RPMI7951 (cell line): ENCODE measurements at regions not wholly inside any gene's neighbourhood (a gene's known extent, or its start where the extent isn't known, plus 50 kb on each side); places are given as distances from the start of the nearest gene placed in this dataset.

Experiments
- DNase-seq: peaks from one replicate; pipeline ENCODE4 v3.0.0-alpha.2; 2012; ENCODE audit warnings: low read depth

DNA sequence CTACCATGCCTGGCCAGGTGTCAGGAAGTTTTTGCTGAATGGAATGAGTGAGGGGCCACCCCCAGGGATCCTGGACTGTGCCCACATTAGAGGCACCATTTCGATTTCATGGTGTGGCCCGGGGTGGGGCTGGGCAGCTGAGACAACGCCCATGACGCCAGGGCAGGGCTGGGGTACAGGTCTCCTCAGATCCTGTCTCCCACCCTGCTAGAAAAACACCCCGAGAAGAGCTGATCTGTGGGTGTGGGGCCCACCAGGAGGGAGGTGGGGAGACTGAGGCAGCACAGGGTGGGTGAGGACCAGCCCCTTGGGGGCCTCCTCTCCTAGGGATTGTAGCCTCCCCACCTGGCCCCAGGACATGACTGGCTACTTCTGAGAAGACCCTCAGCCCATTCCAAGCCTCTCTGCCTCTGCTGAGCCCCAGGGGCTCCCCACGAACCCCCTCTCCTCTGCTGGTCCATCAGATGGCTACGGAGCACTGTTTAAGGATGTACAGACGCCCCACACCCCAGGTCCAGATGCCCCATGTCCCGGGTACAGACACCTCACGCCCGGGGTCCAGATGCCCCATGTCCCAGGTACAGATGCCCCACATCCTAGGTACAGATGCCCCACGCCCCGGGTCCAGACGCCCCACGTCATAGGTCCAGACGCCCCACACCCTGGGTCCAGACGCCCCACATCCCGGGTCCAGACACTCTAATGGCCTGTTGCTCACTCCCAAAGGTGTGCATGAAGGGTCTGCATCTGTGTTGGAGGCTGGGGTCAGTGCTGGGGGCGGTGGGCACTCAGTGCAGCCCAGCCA, 99.4 kb downstream of the MICALL2 start:
- no peak for DNase-seq

- no peak for DNase-seq
Measured at GRCh38 chr7:1360521-1360971, 98.7 kb downstream of the MICALL2 start.

DNA sequence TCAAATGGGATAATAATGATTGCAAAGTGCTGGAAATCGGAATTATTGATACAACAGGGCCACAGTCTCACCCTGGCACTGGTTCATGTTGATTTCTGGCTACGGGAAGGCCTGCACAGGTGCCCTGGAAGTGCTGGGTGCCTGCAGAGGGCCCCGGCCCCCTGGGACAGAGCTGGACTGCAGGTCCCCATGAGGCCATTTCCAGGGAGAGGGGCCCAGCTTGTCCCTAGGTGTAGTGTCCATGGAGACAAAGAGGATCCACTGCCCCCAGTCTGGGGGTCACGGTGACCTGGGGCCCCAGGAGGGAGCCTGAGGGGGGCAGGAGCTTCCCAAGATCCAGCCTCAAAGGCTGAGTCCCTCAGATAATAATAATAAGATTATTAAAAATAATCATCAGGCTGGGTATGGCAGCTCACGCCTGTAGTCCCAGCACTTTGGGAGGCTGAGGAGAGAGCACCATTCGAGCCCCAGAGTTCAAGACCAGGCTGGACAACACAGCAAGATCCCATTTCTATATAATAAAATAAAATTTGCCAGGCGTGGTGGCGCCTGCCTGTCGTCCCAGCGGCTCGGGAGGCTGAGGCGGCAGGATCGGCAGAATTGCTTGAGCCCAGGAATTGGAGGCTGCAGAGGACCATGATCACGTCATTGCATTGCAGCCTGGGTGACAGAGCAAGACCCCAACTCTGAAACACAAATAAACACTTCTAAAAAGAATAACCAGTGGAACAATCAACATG, 98.1 kb downstream of the MICALL2 start:
- no peak for DNase-seq

DNA sequence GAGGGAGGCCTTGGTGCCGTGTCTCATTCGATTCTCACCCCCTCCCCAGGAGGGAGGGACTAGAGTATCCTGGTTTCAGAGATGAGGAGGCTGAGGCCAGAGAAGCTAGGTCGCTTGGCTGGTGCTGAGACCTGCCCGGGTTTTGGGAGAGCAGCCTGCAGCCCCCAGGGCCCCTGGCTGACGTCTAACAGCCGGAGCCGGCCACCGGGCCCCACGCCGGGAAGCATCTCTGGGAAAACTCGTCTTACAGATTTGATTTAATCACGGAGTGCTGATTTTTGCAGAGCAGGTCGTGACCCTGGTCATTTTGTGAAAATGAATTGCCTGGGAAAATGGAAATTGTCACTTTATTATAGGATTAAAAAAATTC, 97.5 kb downstream of the MICALL2 start:
- no peak for DNase-seq

DNA sequence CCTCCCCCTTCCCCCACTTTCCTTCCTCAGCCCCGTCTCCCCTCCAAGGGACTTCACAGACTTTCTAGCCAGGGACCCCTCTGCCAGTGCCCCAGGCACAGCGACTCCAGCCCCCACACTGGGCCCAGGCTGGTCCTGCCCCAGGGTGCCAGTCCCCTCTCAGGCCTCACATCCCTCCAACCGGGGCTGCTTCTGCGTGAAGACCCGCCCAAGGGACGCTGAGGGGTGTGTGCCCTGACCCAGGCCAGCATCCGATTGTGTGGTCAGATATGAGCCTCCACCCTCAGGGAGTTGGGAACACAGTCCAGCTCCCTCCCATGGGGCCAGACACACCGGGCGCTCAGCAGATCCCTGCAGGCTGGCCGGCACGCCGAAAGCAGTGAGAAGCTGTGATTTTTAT, 97.0 kb downstream of the MICALL2 start:
- DNase-seq = no peak

GRCh38 chr7:1364068-1364905, 95.0 kb downstream of the MICALL2 start:
- DNase-seq = no peak

DNA sequence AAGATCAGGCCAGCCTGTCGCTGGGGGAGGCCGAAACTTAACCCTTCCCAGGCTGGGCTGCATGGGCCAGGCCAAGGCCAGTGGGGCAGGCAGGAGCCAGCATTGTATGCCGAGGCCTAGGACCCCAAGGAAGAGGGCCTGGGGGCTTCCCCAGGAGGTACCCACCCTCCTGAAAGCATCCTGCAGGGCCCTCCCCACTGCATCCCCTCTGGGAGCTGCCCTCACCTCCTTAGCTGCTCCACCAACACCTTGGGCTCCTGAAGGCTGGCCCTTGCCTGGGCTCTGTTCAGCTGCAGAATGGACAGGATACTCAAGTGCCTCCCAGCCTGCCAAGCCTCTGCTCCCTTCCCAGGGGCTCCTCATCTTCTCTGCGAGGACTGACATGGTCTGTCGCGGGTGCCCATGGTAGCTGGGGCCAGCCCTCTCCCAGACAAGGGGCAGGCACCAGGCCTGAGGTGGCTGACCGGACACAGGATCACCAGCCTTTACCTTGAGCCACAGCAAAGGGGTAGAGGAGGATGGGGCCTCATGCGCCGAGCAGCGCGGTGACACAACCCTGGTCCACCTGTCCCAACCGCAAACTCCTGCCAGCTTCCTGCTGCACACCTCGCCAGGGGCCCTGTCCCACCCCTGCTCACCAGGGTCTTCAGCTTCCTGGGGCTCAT, 94.2 kb downstream of the MICALL2 start:
- DNase-seq = no peak

DNA sequence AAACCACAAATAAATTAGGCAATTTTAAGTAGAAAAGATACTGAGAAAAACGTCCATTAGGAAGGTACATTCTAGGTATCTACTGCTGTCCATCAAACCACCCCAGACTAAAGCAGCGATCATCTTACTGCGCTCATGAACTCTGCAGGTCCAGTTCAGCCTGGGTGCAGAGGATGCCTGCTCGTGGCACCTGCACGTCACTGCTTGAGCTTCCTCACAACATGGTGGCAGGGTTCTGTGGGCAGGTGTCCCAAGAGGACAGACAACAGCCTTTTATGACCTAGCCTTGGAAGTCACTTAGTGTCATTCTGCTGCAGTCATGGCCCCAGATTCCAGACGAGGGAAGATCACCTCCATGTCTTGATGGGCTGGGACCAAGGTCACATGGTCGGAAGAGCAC, 93.4 kb downstream of the MICALL2 start:
- DNase-seq = no peak

DNA sequence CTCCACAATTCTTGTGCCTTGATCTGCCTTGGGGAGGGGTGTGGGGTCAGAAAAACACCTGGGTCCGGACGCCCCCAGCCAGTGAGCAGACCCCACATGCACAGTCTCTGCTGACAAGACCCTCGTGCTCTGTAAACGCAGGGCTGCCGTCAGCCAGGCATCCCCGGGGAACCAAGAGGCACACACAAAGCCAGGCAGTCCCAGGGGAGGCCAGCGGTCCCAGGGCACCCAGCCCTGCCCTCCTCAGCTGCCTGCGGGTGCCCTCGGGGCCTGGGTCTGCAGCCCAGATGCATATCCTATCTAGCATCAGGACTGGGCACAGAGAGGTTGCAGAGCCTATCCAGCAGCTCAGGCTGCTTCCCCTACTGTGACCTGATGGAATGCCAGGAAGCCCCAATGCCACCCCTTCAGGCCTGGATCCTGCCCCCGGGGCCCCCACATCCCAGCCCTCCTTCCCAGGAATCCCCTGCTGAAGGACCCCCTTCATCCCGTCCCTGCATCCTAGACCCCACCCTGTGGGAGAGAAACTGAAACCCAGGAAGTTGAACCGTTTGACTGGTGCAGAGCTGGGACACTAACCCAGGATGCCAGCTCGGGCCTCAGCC, 92.4 kb downstream of the MICALL2 start:
- no peak for DNase-seq

DNA sequence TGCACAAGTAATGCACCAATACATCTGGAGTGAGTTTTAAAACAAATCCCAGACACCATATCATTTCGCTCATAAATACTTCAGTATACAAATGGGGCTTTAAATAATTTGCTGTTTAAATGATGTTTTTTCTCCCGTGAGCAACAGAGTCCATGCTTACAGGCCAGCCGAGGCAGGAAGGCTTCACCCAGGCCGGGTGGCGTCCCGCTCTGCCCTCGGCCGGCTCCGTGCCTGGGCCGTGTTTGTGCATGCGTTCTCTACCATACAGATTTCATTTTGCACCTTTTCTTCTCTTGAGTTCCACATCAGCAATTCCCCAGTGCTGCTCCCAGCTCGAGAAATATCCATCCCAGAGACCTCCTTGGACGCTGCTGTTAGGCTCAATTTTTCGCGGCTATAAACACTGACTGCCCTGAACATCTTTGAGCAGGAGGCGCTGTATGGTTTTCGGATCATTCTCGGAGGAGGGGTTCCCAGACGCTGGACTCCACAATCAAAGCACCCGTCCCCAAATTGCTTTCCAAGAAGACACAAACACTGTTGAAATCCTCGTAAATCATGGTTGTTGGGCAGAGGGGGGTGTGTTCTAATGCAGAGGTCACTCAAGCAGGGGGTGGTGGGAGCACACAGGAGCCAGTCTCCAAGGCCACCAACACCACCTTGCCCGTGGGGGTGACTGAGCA, 91.6 kb downstream of the MICALL2 start:
- DNase-seq = no peak

- no peak for DNase-seq
Measured at GRCh38 chr7:1368184-1368681, 91.0 kb downstream of the MICALL2 start.

DNA sequence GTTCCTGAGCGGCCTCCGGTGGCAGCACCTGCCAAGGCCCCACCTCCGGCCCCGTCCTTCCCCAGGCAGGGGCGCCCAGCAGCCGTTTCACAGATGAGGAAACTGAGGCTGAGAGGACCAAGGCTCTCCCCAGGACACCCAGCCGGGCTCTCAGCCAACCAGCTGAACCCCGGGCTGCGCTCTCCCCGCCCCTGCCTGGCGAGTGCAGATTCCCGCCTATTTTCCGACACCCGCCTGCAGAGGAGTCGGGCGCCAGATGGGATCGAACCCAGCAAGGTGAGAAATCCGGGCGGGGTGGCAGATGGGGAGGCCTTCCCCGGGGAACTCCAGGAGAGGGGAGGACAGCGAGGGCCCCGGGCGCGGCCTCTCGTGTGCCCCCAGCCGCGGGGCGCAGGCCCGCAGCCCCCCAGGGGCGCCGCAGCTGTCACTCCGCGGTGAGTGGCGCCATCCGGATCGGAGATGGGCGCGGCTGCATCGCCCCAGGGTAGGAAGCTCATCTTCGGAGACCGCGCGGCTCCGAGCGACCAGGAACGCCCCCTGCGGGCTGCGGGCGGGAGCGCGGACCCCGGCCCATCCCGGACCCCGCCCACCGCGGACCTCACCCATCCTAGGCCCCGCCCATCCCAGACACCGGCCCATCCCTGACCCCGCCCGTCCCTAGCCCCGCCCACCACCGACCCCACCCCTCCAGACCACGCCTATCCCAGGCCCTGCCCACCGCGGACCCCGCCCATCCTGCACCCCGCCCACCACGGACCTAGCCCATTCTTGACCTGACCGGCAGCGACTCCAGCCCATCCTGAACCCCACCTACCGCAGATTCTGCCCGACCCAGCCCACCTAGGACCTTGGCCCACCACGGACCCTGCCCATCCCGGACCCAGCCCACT, 90.3 kb downstream of the MICALL2 start:
- no peak for DNase-seq

DNA sequence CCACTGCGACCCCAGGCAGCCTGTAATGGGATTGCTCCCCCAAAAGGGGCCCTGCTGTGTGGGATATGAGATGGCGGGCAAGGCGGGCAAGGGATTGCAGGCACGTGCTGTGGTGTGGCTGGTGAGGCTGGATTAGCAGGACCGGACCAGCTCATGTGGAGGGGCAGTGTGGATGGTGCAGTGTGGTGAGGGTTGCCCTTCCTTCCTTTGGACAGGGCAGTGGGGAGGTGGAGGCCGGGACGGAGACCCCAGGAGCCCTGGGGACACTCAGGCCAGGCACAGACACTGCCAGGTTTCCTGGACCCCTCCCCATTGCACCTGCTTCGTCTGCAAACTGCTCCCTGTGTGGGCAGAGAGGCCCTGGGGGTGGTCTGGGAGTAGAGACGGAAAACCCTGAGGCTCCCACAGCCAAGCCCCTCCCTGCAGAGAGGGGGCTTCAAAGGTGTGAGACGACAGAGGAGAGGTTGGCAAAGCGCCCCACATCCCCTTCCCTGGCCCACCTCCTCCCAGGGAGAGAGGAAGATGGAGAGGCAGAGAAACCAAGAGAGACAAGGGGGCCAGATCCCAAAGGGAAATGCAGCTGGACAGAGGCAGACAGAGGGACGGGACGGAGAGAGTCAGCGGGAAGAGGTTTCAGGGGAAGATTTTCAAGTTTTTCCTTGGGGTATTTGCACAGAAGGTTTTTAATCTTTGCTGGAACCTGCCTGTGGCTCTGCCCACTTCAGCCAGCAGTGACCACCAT, 89.2 kb downstream of the MICALL2 start:
- DNase-seq = no peak

GRCh38 chr7:1370738-1371137, 88.5 kb downstream of the MICALL2 start:
- DNase-seq = no peak

DNA sequence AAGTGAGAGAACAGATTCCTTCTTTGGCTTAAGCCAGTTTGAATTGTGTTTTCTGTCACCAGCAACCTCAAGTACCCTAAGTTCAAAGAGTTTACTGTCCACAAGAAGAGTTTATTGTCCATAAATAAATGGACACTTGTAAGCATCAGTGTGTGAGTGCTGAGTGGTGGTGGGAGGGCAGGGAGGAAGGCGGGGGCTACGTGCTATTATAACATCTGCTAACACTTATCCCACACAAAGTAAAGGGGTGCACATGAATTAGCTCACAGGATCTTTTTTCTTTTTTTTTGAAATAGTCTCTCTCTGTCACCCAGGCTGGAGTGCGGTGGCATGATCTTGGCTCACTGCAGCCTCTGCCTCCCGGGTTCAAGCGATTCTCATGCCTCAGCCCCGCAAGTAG, 87.2 kb downstream of the MICALL2 start:
- no peak for DNase-seq

- DNase-seq = no peak
Measured at GRCh38 chr7:1372671-1373379, 86.4 kb downstream of the MICALL2 start.

- peak; percentile 20 for DNase-seq
Measured at GRCh38 chr7:1377111-1377909, 82.0 kb downstream of the MICALL2 start.
